ENCODE measurements at regions not wholly inside any gene's neighbourhood (a gene's known extent, or its start where the extent isn't known, plus 50 kb on each side); places are given as distances from the start of the nearest gene placed in this dataset.
A peak's percentile ranks its signal among the peaks of the same experiment; 100 is the strongest.

- no peak for DNase-seq
Observed at GRCh38 chr2:150759531-150759930, 272.1 kb upstream of the RND3 start.

- DNase-seq = no peak
Observed at GRCh38 chr2:150759106-150759505, 271.6 kb upstream of the RND3 start.

- no peak for DNase-seq
Observed at GRCh38 chr2:150752229-150752628, 264.8 kb upstream of the RND3 start.

- DNase-seq = no peak
Observed at GRCh38 chr2:150750720-150751119, 263.3 kb upstream of the RND3 start.

GRCh38 chr2:150742094-150742493 is 254.6 kb upstream of the RND3 start:
- DNase-seq = no peak

GRCh38 chr2:150735894-150736498 is 248.5 kb upstream of the RND3 start:
- DNase-seq = peak; percentile 5

- DNase-seq = no peak
Observed at GRCh38 chr2:150733051-150733618, 245.7 kb upstream of the RND3 start.

GRCh38 chr2:150732491-150732890 is 245.0 kb upstream of the RND3 start:
- DNase-seq = no peak

GRCh38 chr2:150732064-150732463 is 244.6 kb upstream of the RND3 start:
- DNase-seq = no peak

GRCh38 chr2:150729495-150729955 is 242.1 kb upstream of the RND3 start:
- no peak for DNase-seq

GRCh38 chr2:150718280-150718679 is 230.8 kb upstream of the RND3 start:
- DNase-seq = no peak

- no peak for DNase-seq
Observed at GRCh38 chr2:150716186-150716585, 228.7 kb upstream of the RND3 start.

- no peak for DNase-seq
Observed at GRCh38 chr2:150715501-150715900, 228.0 kb upstream of the RND3 start.

- DNase-seq = peak; percentile 38
Observed at GRCh38 chr2:150710916-150711315, 223.4 kb upstream of the RND3 start.

GRCh38 chr2:150710041-150710440 is 222.6 kb upstream of the RND3 start:
- DNase-seq = no peak

GRCh38 chr2:150706561-150706960 is 219.1 kb upstream of the RND3 start:
- DNase-seq = no peak

GRCh38 chr2:150705767-150706166 is 218.3 kb upstream of the RND3 start:
- peak; percentile 26 for DNase-seq

- no peak for DNase-seq
Observed at GRCh38 chr2:150705357-150705756, 217.9 kb upstream of the RND3 start.

GRCh38 chr2:150702791-150703190 is 215.3 kb upstream of the RND3 start:
- no peak for DNase-seq

- no peak for DNase-seq
Observed at GRCh38 chr2:150700666-150701580, 213.5 kb upstream of the RND3 start.

GRCh38 chr2:150699218-150699617 is 211.8 kb upstream of the RND3 start:
- no peak for DNase-seq

GRCh38 chr2:150698016-150698661 is 210.7 kb upstream of the RND3 start:
- DNase-seq = no peak

GRCh38 chr2:150697596-150697995 is 210.1 kb upstream of the RND3 start:
- no peak for DNase-seq

Data from NCI-H82 (cell line).